DOHH2 (cell line): ENCODE measurements at regions not wholly inside any gene's neighbourhood (a gene's known extent, or its start where the extent isn't known, plus 50 kb on each side); places are given as distances from the start of the nearest gene placed in this dataset.

ENCODE experiments used
- CTCF ChIP-seq: fragments of 200-600 bp; sonication (generic); IDR thresholded peaks from one replicate; pipeline ENCODE4 v1.5.1; 2014; ENCODE audit warnings: antibody characterized with exemption, mild to moderate bottlenecking, low read depth, low read length; ENCODE audit not compliant: poor library complexity, severe bottlenecking
- EZH2phosphoT487 ChIP-seq: fragments of 200-600 bp; sonication (generic); IDR thresholded peaks from 2 replicates; pipeline ENCODE4 v1.6.1; 2017; ENCODE audit warnings: borderline replicate concordance, mild to moderate bottlenecking, antibody characterized with exemption, low read length, moderate library complexity, mixed read lengths

- TF ChIP-seq CTCF (no peak), EZH2phosphoT487 (no peak)
Observed at GRCh38 chr12:115337693-115338543, 653.9 kb upstream of the TBX3 start.
